KOPT-K1 (cell line): ENCODE measurements at regions not wholly inside any gene's neighbourhood (a gene's known extent, or its start where the extent isn't known, plus 50 kb on each side); places are given as distances from the start of the nearest gene placed in this dataset.
A peak's percentile ranks its signal among the peaks of the same experiment; 100 is the strongest.
"Not testable (repeated sequence)": the region's sequence is repeated elsewhere in the genome, so short reads cannot be mapped to it uniquely, and the experiment has no call there.

ENCODE experiments used
- H3K27ac ChIP-seq: fragments of 200-600 bp; sonication (generic); 2 replicates; pipeline ENCODE4 v1.5.1; 2016; ENCODE audit warnings: antibody characterized with exemption, mild to moderate bottlenecking, low read depth, low read length; ENCODE audit not compliant: poor library complexity, severe bottlenecking
- H3K36me3 ChIP-seq: fragments of 200-600 bp; sonication (generic); 2 replicates; pipeline ENCODE4 v1.5.1; 2017; ENCODE audit warnings: antibody characterized with exemption, mild to moderate bottlenecking, low read length, moderate library complexity; ENCODE audit not compliant: insufficient read depth
- H3K9me3 ChIP-seq: fragments of 200-600 bp; sonication (generic); 2 replicates; pipeline ENCODE4 v1.5.1; 2017; ENCODE audit warnings: antibody characterized with exemption, low read length, mild to moderate bottlenecking; ENCODE audit not compliant: insufficient read depth, poor library complexity, severe bottlenecking

DNA sequence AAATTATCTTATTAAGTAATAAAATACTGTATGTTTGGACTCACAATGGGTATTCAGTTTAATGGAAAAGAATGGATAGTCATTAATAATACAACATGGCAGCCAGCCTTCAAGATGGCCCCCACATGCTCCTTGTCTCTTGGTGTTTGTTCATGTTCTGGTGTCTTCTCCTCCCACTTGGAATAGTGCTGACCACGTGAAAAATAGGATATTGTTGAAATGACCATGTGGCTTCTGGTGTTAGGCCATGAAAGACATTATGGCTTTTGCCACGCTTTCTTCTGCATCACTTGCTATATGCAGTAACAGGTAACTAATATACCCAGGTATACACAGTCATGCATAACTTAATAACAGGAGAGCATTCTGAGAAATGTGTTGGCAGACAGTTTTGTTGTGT lies 341.0 kb downstream of the KCNJ2 start:
- Histone ChIP-seq H3K36me3 (no peaks in the 10 kb centered on the region), H3K27ac (no peak overlapping the region), H3K9me3 (no peaks in the 10 kb centered on the region)

DNA sequence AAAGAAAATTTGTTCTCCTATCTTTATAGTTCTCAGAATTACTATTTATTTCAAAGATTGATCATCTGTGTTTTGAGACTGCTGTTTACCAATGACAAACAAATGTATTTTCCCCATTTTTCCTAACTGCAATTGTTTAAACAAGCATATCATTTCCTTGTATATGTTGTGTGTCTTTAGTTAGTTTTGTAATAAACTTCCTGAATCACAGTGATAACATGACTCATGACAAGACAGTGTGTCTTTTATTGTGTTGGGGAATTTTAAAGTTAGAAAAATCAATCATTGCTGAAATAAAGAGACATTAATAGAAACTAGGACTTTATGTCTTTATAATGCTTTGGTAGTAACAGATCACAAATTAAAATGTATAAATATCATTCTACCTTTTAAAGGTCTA lies 348.5 kb downstream of the KCNJ2 start:
- H3K27ac ChIP-seq, result no peak overlapping the region
- no peaks in the 10 kb centered on the region for H3K9me3 ChIP-seq
- no peaks in the 10 kb centered on the region for H3K36me3 ChIP-seq

DNA sequence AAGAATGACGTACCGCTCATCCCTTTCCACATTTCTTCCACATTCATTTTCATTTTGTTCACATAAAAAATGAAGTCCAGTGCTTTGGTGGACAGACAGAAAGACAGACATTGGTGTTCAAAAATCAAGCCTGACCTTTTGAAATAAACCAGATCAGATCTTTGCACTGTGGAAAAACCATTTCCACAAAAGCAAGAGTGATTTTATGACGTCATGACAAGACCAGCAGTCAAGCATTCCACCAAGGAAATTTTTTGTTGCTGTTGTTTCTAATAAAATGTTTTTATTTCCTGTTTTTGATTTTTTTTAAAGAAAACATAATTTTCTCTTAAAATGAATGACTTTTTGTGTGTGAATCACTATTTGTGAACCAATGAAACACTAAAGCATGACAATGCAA lies 350.0 kb downstream of the KCNJ2 start:
- no peak overlapping the region for H3K27ac ChIP-seq
- H3K36me3 ChIP-seq, result no peaks in the 10 kb centered on the region
- H3K9me3 ChIP-seq, result no peaks in the 10 kb centered on the region

DNA sequence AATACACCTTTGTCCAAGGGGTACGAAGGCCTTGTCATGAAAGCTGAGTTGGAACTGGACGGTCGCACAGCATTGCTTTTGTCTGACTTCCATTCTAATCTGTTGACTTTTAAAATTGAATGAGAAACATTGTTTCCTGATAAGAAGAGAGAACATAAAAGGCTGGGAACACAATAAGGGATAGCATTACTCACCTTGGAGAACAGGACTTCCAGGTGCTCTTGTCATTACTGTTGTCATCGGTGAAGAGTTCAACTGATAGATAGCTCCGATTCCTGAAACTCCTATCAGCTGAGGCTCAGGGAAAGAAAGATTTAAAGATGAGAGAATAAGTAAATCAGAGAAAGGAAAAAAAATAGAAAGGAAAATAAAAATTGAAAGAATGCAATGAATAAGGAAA lies 351.1 kb downstream of the KCNJ2 start:
- Histone ChIP-seq H3K36me3 (no peaks in the 10 kb centered on the region), H3K27ac (no peak overlapping the region), H3K9me3 (no peaks in the 10 kb centered on the region)

DNA sequence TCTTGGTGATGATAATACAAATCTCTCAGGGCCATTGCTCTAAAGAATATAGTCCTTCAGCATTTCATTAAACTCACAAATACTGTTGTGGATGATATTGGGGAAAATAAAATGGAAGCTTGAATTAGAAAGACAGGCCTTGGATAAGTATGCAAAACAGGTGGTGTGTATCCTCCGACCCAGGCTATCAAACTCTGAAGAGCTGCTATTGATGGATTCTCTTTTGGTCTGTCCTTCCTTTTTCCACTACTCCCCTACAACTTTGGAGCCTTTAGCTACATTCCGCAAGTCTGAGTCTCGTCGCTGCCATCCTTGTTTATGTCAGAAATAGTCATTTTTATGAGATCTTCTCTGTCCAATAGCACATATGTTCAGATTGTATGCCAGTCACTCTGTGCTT lies 351.6 kb downstream of the KCNJ2 start:
- Histone ChIP-seq H3K9me3 (no peaks in the 10 kb centered on the region), H3K27ac (no peak overlapping the region), H3K36me3 (no peaks in the 10 kb centered on the region)

DNA sequence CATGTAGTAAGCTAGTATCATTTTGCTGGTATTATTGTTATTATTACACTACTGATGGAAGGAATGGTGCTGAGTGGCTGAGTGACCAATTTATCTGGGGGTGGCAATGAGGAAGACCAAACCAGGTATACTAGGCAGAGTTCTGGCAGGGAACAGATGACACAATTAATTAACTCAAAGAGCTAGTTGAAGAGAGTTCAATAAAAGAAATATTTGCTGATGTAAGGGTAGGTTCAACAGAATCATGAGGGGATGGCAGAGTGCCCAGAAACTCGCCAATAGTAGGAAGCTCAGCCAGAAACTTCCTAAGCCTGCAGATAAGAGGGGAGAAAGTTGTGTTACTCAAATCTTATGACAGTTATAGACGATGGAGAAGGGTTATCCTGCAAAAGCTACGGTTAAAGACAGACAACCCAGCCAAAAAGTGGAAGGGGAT lies 352.5 kb downstream of the KCNJ2 start:
- Histone ChIP-seq H3K27ac (no peak overlapping the region), H3K9me3 (no peaks in the 10 kb centered on the region), H3K36me3 (no peaks in the 10 kb centered on the region)

DNA sequence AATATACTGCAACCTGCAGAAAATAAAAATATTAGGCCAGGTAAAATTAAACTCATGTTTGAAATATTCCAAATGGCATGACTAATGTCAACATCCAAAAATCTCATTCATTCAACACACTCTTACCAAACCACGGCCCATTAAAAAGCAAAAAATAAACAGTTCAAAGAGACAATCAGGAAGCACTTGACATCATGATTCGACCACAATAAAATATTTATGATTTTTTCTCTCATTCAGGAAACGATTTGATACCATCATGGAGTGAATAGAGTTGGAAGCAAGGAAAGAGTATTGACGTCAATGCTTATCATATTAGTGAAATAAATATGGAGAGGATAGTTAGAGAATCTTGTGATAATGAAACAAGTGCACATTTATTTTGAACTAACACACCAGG lies 354.1 kb downstream of the KCNJ2 start:
- Histone ChIP-seq H3K9me3 (no peaks in the 10 kb centered on the region), H3K27ac (no peak overlapping the region), H3K36me3 (no peaks in the 10 kb centered on the region)

DNA sequence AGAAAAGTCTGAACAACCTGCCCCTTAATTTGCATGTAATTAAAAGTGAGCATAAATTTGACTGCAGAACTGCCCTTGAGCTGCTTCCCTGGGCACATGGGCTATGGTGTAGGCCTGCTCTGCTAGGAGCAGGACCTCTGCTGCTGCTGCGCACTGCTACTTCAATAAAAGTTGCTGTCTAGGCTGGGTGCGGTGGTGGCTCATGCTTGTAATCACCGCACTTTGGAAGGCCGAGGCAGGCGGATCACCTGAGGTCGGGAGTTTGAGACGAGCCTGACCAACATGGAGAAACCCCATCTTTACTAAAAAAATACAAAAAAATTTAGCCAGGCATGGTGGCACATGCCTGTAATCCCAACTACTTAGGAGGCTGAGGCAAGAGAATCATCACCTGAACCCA lies 355.7 kb downstream of the KCNJ2 start:
- not testable (repeated sequence) for H3K27ac ChIP-seq, H3K9me3 ChIP-seq, H3K36me3 ChIP-seq

DNA sequence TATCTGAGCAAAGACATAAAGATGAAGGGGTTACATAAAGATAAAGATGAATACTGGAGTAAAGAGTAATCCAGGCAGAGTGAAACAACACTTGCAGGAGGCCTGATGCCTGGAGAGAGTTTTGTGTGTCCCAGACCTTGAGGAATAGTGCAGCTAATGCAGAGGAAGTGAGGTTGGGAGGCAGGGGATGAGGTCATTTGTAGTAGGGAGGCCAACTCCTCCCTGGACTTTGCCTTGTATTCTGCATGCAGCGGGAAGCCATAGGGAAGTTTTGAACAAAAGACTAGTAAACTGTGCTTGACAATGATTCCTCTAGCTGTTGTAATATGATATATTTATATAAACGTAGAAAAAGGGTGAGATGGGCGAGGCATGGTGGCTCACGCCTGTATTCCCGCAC lies 356.6 kb downstream of the KCNJ2 start:
- Histone ChIP-seq H3K9me3 (no peaks in the 10 kb centered on the region), H3K36me3 (no peaks in the 10 kb centered on the region), H3K27ac (no peak overlapping the region)

DNA sequence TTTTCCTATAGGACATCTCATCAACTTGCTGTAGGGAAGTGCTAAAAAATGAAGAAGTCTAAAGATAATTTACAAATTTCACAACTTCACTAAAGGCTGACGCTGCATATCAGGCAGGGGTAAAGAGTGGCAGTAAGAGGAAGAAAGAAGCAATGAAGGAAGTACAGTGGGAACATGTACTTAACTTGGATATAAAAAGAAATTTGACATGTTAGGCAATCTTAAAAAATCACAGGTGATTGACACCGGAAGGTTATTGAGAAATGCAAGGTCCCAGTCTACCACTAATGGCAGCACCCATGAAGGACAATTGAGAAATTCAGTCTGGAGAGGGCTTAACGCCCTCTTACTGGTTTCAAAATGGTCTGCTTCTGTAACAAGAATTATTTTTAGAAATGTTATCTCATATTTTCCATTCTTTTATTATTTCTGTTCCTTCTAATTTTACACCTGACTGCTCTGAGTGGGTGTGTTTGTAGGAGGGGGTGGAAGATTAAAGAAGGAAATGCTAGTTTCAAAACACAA lies 358.1 kb downstream of the KCNJ2 start:
- Histone ChIP-seq H3K9me3 (no peaks in the 10 kb centered on the region), H3K36me3 (no peaks in the 10 kb centered on the region), H3K27ac (no peak overlapping the region)

DNA sequence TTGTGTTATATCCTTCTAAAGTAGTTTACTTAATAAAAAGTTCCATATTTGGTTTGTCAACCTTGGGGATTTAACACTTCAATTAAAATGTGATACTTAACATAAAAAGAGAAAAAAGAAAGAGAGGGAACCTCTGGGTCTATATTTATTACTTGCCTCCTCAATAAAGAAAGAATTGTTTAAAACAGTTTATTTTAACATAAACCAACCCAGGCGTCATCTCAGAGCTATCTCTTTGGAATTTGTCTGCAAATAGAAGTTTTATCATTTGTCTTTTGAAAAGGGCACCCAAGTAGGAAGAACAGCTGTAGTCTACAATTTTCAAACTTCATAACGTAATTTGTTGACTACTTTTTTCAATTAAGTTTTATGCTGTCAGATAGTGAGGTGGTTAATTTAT lies 364.1 kb downstream of the KCNJ2 start:
- H3K9me3 ChIP-seq, result no peaks in the 10 kb centered on the region
- H3K27ac ChIP-seq, result no peak overlapping the region

DNA sequence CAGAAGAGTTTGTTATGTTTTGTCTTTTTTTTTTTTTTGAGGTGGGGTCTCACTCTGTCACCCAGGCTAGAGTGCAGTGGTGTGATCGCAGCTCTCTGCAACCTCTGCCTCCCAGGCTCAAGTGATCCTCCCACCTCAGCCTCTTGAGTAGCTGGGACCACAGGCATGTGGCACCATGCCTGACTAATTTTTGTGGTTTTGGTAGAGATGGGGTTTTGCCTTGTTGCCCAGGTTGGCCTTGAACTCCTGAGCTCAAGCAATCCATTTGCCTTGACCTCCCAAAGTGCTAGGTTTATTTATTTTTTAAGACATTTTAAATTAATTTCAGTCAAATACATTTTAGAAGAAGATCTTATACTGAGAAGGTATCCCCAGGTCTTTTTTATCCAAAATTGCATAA lies 366.7 kb downstream of the KCNJ2 start:
- no peak overlapping the region for H3K27ac ChIP-seq
- H3K9me3 ChIP-seq, result no peaks in the 10 kb centered on the region
- H3K36me3 ChIP-seq, result no peaks in the 10 kb centered on the region

More for the DNA sequence above, 364.1 kb downstream of the KCNJ2 start:
- no peaks in the 10 kb centered on the region for H3K36me3 ChIP-seq

DNA sequence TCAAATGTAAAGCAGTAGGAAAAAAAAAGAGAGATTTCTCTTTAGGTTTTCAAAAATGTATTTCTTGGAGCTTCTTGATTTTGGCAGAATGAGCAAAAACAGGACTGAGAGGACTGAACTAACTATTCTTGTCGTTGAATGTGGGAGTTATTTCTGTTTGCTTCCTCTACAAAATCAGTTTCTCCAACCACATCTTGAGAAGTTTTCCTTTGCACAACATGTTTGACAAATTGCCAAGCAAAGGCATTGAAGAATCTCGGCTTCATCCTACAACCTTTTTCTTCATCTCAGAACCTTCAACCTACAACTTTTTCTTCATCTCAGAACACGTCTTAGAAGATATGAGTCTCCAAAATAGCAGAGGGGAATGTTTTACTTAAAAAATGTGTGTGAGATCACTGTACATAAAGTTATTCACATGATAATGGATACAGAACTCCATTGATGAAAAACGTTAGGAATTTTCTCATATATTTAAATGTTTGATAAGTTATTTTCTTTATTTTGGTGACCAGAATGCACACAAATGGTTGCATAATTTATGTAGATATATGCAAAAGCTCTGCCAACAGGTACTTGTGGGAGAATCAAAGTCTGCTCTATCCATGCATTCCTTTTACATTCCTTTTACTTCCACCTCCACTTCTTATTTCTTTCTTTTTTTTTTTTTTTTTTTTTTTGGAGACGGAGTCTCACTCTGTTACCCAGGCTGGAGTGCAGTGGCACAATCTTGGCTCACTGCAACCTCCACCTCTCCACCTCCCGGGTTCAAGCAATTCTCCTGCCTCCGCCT lies 370.0 kb downstream of the KCNJ2 start:
- Histone ChIP-seq H3K9me3 (peaks cover 4% of the 10 kb centered on the region), H3K27ac (no peak overlapping the region), H3K36me3 (no peaks in the 10 kb centered on the region)

DNA sequence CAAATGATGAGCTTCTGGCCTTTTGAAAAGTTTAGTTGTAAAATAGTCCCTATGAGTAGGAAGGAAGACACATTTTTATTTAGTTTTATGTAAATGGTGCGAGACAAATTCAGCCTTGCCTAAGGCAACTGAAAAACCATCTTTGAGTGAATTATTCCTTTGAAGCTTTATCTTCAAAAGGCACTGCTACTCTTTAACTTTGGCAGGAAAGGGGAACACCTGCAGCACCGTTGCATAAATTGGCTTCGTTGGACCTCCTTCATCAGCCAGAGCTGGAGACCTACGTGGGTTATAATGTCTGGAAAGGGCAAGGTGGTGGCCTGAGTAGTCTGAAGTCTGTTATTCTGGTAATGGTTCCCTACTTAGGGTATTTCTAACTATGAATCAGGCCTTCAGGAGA lies 373.5 kb downstream of the KCNJ2 start:
- no peaks in the 10 kb centered on the region for H3K36me3 ChIP-seq
- peaks cover 4% of the 10 kb centered on the region for H3K9me3 ChIP-seq
- H3K27ac ChIP-seq, result peak overlapping the region; percentile 61

DNA sequence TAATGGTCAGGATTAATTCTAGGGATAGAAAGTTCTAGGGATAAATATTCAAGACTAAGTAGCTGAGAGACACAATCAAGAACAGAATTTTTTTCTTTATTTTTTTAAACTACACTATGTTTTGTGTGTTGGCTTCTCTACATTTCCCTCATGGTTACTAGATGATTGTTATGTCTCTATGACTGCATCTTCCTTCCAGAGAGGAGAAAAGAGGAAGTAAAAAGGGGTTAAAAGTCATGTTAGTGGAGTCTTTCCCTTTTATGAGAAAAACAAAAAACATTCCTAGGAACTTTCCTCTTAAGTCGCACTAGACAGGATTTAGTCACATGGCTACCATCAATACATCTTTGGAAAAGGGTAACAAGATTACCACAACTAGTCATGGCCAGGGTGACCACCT lies 375.0 kb downstream of the KCNJ2 start:
- H3K9me3 ChIP-seq, result peaks cover 4% of the 10 kb centered on the region
- H3K36me3 ChIP-seq, result no peaks in the 10 kb centered on the region
- no peak overlapping the region for H3K27ac ChIP-seq
